GM12878 (cell line): ENCODE measurements at regions not wholly inside any gene's neighbourhood (a gene's known extent, or its start where the extent isn't known, plus 50 kb on each side); places are given as distances from the start of the nearest gene placed in this dataset.

Experiments
- ATAC-seq: fragments of 200-7000 bp; cut with Tn5 transposase; 3 replicates; pipeline ENCODE4 v1.9.1; 2020; ENCODE audit warnings: mild to moderate bottlenecking, moderate library complexity
- BruUV-seq: library from RNA; stranded (reverse); fragments of 400-500 nt; replicated peaks from 2 replicates; lab custom pipeline; 2021; lab: Mats Ljungman, UMichigan
- CTCF ChIA-PET: fragments of 300-600 bp; sonication (Branson Sonifier 250); formaldehyde crosslinking; extraction: SDS; loops from one replicate; lab custom pipeline; 2021; ENCODE audit warnings: inconsistent platforms; lab: Yijun Ruan, JAX
- POLR2A ChIA-PET: fragments of 350-600 bp; formaldehyde crosslinking; extraction: SDS; loops from one replicate; lab custom pipeline; 2021; ENCODE audit warnings: inconsistent platforms; lab: Charles Lee
- RAD21 ChIA-PET: fragments of 300-600 bp; sonication (Branson Sonifier 250); formaldehyde crosslinking; loops from one replicate; lab custom pipeline; 2023; ENCODE audit warnings: antibody characterized with exemption; ENCODE audit not compliant: unreplicated experiment; lab: Charles Lee
- SMC1A ChIA-PET: fragments of 300-600 bp; sonication (Branson Sonifier 250); formaldehyde crosslinking; loops from one replicate; lab custom pipeline; 2023; ENCODE audit not compliant: unreplicated experiment, uncharacterized antibody; lab: Charles Lee
- DNase-seq: peaks from one replicate; pipeline ENCODE4 v3.0.0-alpha.2; 2011; ENCODE audit warnings: low read depth, low spot score
- FAIRE-seq: peaks from 3 replicates; lab custom pipeline; 2011; peaks lifted over from hg19 to GRCh38; lab: Jason Lieb, UNC
- H2AFZ ChIP-seq: 2 replicates; pipeline ENCODE4 v1.6.0; 2011; ENCODE audit warnings: low read depth, low read length, control low read depth; ENCODE audit not compliant: control insufficient read depth
- H3K27ac ChIP-seq: 2 replicates; pipeline ENCODE4 v1.5.1; 2011; ENCODE audit warnings: control low read depth; ENCODE audit not compliant: control insufficient read depth, insufficient read depth
- H3K27me3 ChIP-seq, 2 experiments: replicated peaks in 1 of 2; 2 replicates each; pipeline versions ENCODE4 v1.6.0 to v1.6.1; 2011; ENCODE audit warnings: low read length in 1 of 2; ENCODE audit not compliant: control insufficient read depth in 2 of 2, insufficient read depth in 2 of 2
- H3K36me3 ChIP-seq, 2 experiments: 2 replicates each; pipeline ENCODE4 v1.5.1; 2011; ENCODE audit warnings: low read length in 1 of 2; ENCODE audit not compliant: control insufficient read depth in 2 of 2, insufficient read depth in 2 of 2
- H3K4me1 ChIP-seq: 2 replicates; pipeline ENCODE4 v1.6.1; 2011; ENCODE audit warnings: mild to moderate bottlenecking, low read length, moderate library complexity, mixed read lengths; ENCODE audit not compliant: control insufficient read depth, insufficient read depth
- H3K4me2 ChIP-seq: 2 replicates; pipeline ENCODE4 v1.6.0; 2011; ENCODE audit warnings: control low read depth; ENCODE audit not compliant: control insufficient read depth, insufficient read depth
- H3K4me3 ChIP-seq: fragments of 200-600 bp; sonication (generic); 2 replicates; pipeline ENCODE4 v1.5.1; 2016
- H3K79me2 ChIP-seq: 2 replicates; pipeline ENCODE4 v1.6.0; 2011; ENCODE audit warnings: low read length; ENCODE audit not compliant: control insufficient read depth, insufficient read depth
- H3K9ac ChIP-seq: 2 replicates; pipeline ENCODE4 v1.8.0; 2011; ENCODE audit warnings: low read length, control low read depth, mixed read lengths; ENCODE audit not compliant: control insufficient read depth, insufficient read depth
- H3K9me3 ChIP-seq: replicated peaks from 3 replicates; pipeline ENCODE4 v1.5.1; 2011; ENCODE audit warnings: mild to moderate bottlenecking, low read length; ENCODE audit not compliant: control insufficient read depth, insufficient read depth
- H4K20me1 ChIP-seq: 2 replicates; pipeline ENCODE4 v1.6.0; 2011; ENCODE audit not compliant: control insufficient read depth, insufficient read depth
- EZH2 ChIP-seq: IDR thresholded peaks from 2 replicates; pipeline ENCODE4 v1.6.1; 2012; ENCODE audit warnings: low read depth, mild to moderate bottlenecking, control low read depth, inconsistent platforms, low read length, borderline replicate concordance; ENCODE audit not compliant: control insufficient read depth
- TCF3 ChIP-seq: IDR thresholded peaks from 2 replicates; pipeline ENCODE4 v1.6.1; 2012; ENCODE audit warnings: low read depth, mild to moderate bottlenecking, low read length, borderline replicate concordance; ENCODE audit not compliant: insufficient read depth
- WGBS: methylation state at CpG from one replicate; pipeline ENCODE4 v1.1.6; 2016; ENCODE audit warnings: low lambda C conversion rate; ENCODE audit not compliant: insufficient replicate concordance, insufficient coverage; ENCODE audit errors: missing lambda C conversion rate; 5-methylcytosine and 5-hydroxymethylcytosine counted together
- in situ Hi-C: fragments of 300-500 bp; cut with MboI; formaldehyde crosslinking; loops from 9 replicates; pipeline ENCODE4 v1.14.3; 2018; ENCODE audit warnings: mixed read lengths
- intact Hi-C: fragments of 100-400 bp; cut with micrococcal nuclease; formaldehyde crosslinking; loops from one replicate; pipeline ENCODE4 v1.14.2; 2022; ENCODE audit not compliant: unreplicated experiment
- TF ChIP-seq, protein P1 (sequence below): fragments of 450-650 bp; IDR thresholded peaks from 2 replicates; pipeline ENCODE4 v1.6.1; 2018; ENCODE audit warnings: borderline replicate concordance, mild to moderate bottlenecking; ENCODE audit not compliant: partially characterized antibody

GRCh38 chr20:22264917-22265316 is 319.5 kb downstream of the FOXA2 start (continued):
- TF ChIP-seq, protein P1, sequence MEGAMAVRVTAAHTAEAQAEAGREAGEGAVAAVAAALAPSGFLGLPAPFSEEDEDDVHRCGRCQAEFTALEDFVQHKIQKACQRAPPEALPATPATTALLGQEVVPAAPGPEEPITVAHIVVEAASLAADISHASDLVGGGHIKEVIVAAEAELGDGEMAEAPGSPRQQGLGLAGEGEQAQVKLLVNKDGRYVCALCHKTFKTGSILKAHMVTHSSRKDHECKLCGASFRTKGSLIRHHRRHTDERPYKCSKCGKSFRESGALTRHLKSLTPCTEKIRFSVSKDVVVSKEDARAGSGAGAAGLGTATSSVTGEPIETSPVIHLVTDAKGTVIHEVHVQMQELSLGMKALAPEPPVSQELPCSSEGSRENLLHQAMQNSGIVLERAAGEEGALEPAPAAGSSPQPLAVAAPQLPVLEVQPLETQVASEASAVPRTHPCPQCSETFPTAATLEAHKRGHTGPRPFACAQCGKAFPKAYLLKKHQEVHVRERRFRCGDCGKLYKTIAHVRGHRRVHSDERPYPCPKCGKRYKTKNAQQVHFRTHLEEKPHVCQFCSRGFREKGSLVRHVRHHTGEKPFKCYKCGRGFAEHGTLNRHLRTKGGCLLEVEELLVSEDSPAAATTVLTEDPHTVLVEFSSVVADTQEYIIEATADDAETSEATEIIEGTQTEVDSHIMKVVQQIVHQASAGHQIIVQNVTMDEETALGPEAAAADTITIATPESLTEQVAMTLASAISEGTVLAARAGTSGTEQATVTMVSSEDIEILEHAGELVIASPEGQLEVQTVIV, result no peak

GRCh38 chr20:22260506-22260905 is 323.9 kb downstream of the FOXA2 start:
- no peaks in the 10 kb centered on the region for H3K36me3 ChIP-seq
- POLR2A ChIA-PET, result no interaction called here
- in situ Hi-C loops (no loop called here), intact Hi-C loops (no loop called here)
- FAIRE-seq (no peak), ATAC-seq (no peak), DNase-seq (no peak)
- H3K79me2 ChIP-seq, result no peaks in the 10 kb centered on the region
- no peaks in the 10 kb centered on the region for H3K9me3 ChIP-seq
- no peak overlapping the region for H3K9ac ChIP-seq
- CTCF ChIA-PET, result interaction anchor here (0.6 kb wide), 1 partner anchor 1736 kb away, joined by 3 read pairs; no protein-coding TSS in a partner anchor
- BruUV-seq, result no TSS peak
- no peaks in the 10 kb centered on the region for H3K27me3 ChIP-seq
- no peaks in the 10 kb centered on the region for H3K4me1 ChIP-seq
- RAD21 ChIA-PET, result no interaction called here
- 29% methylated on average over 1 of the region's 1 CpG for WGBS
- TF ChIP-seq TCF3, result no peak
- TF ChIP-seq EZH2, result no peak
- H3K4me2 ChIP-seq, result no peak overlapping the region
- no peak overlapping the region for H3K4me3 ChIP-seq
- no peak overlapping the region for H3K27ac ChIP-seq
- no peaks in the 10 kb centered on the region for H4K20me1 ChIP-seq
- SMC1A ChIA-PET, result no interaction called here
- H2AFZ ChIP-seq, result no peak overlapping the region
